OCI-LY1 (cell line): ENCODE measurements at regions not wholly inside any gene's neighbourhood (a gene's known extent, or its start where the extent isn't known, plus 50 kb on each side); places are given as distances from the start of the nearest gene placed in this dataset.

ENCODE experiments used
- H2AFZ ChIP-seq: fragments of 200-600 bp; sonication (generic), shearing (Covaris generic); 2 replicates; pipeline ENCODE4 v1.6.0; 2014; ENCODE audit warnings: antibody characterized with exemption, mild to moderate bottlenecking, low read length
- H3F3A ChIP-seq: fragments of 200-600 bp; sonication (generic), shearing (Covaris generic); 2 replicates; pipeline ENCODE4 v1.6.0; 2014; ENCODE audit warnings: mild to moderate bottlenecking, antibody characterized with exemption, low read length, moderate library complexity; ENCODE audit not compliant: insufficient read depth
- H3K27ac ChIP-seq: fragments of 200-600 bp; sonication (generic); 2 replicates; pipeline ENCODE4 v1.5.1; 2014; ENCODE audit warnings: low read length, mixed run types, mild to moderate bottlenecking, low read depth; ENCODE audit not compliant: poor library complexity, severe bottlenecking
- H3K27me3 ChIP-seq: fragments of 200-600 bp; sonication (generic); 2 replicates; pipeline ENCODE4 v1.6.0; 2014; ENCODE audit warnings: antibody characterized with exemption, mild to moderate bottlenecking, low read length, moderate library complexity; ENCODE audit not compliant: insufficient read depth
- H3K36me3 ChIP-seq: fragments of 200-600 bp; sonication (generic); 2 replicates; pipeline ENCODE4 v1.6.1; 2014; ENCODE audit warnings: mild to moderate bottlenecking, antibody characterized with exemption, low read length, moderate library complexity, mixed read lengths; ENCODE audit not compliant: insufficient read depth
- H3K4me1 ChIP-seq: fragments of 200-600 bp; sonication (generic); 2 replicates; pipeline ENCODE4 v1.5.1; 2014; ENCODE audit warnings: mild to moderate bottlenecking, low read length, moderate library complexity; ENCODE audit not compliant: insufficient read depth, severe bottlenecking
- H3K4me2 ChIP-seq: fragments of 200-600 bp; sonication (generic), shearing (Covaris generic); 2 replicates; pipeline ENCODE4 v1.6.1; 2014; ENCODE audit warnings: low read length
- H3K4me3 ChIP-seq: fragments of 200-600 bp; sonication (generic); 2 replicates; pipeline ENCODE4 v1.5.1; 2014; ENCODE audit warnings: low read length, low read depth, mild to moderate bottlenecking, mixed read lengths; ENCODE audit not compliant: poor library complexity, severe bottlenecking
- H3K79me2 ChIP-seq: fragments of 200-600 bp; shearing (Covaris generic); 2 replicates; pipeline ENCODE4 v1.6.1; 2016; ENCODE audit warnings: mixed run types, low read length, mixed read lengths; ENCODE audit not compliant: insufficient read depth
- H3K9ac ChIP-seq: fragments of 200-600 bp; sonication (generic), shearing (Covaris generic); 2 replicates; pipeline ENCODE4 v1.6.1; 2014; ENCODE audit warnings: mild to moderate bottlenecking, low read length, mixed read lengths
- H3K9me2 ChIP-seq: fragments of 200-600 bp; sonication (generic), shearing (Covaris generic); 2 replicates; pipeline ENCODE4 v1.6.1; 2014; ENCODE audit warnings: low read depth, mild to moderate bottlenecking, low read length, mixed read lengths
- H3K9me3 ChIP-seq: fragments of 200-600 bp; shearing (Covaris generic); 2 replicates; pipeline ENCODE4 v1.6.1; 2014; ENCODE audit warnings: low read length, mixed read lengths
- H4K20me1 ChIP-seq: fragments of 200-600 bp; sonication (generic), shearing (Covaris generic); 2 replicates; pipeline ENCODE4 v1.6.0; 2016; ENCODE audit warnings: mild to moderate bottlenecking, low read length; ENCODE audit not compliant: insufficient read depth
- EZH2 ChIP-seq: fragments of 200-600 bp; sonication (generic), shearing (Covaris generic); IDR thresholded peaks from 2 replicates; pipeline ENCODE4 v1.8.0; 2017; ENCODE audit warnings: borderline replicate concordance, mixed run types, mild to moderate bottlenecking, antibody characterized with exemption, low read length, moderate library complexity, mixed read lengths
- TF ChIP-seq, protein P1 (sequence below): fragments of 200-600 bp; sonication (generic), shearing (Covaris generic); IDR thresholded peaks from 2 replicates; pipeline ENCODE4 v1.5.1; 2017; ENCODE audit warnings: mild to moderate bottlenecking, antibody characterized with exemption, low read length, moderate library complexity, mixed read lengths

DNA sequence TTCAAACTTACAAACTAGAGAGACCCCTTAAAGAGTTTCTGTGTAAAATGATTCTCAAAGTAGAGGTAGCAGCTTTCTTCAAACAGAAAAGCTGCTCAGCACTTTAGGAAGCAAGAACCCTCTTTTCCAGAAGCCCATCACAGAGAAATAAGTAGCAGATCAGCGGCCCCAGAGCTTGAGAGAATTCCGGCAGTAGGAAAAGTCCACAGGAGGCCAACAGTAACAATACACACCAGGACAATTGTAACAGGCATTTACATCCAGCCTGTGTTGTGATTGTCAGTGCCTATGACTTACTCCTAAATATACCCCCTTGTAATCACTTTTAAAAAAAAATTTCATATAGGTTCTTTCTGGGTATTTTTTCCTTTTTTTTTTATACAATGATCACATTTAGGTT is 161.4 kb upstream of the ACVR2A start:
- no peaks in the 10 kb centered on the region for H3K4me1 ChIP-seq
- no peaks in the 10 kb centered on the region for H3F3A ChIP-seq
- H4K20me1 ChIP-seq, result no peaks in the 10 kb centered on the region
- no peak overlapping the region for H3K9ac ChIP-seq
- no peak overlapping the region for H3K4me3 ChIP-seq
- no peaks in the 10 kb centered on the region for H3K27me3 ChIP-seq
- H3K9me2 ChIP-seq, result no peaks in the 10 kb centered on the region
- TF ChIP-seq EZH2, result no peak
- TF ChIP-seq, protein P1, sequence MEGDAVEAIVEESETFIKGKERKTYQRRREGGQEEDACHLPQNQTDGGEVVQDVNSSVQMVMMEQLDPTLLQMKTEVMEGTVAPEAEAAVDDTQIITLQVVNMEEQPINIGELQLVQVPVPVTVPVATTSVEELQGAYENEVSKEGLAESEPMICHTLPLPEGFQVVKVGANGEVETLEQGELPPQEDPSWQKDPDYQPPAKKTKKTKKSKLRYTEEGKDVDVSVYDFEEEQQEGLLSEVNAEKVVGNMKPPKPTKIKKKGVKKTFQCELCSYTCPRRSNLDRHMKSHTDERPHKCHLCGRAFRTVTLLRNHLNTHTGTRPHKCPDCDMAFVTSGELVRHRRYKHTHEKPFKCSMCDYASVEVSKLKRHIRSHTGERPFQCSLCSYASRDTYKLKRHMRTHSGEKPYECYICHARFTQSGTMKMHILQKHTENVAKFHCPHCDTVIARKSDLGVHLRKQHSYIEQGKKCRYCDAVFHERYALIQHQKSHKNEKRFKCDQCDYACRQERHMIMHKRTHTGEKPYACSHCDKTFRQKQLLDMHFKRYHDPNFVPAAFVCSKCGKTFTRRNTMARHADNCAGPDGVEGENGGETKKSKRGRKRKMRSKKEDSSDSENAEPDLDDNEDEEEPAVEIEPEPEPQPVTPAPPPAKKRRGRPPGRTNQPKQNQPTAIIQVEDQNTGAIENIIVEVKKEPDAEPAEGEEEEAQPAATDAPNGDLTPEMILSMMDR, result no peak
- H3K79me2 ChIP-seq, result no peaks in the 10 kb centered on the region
- H3K4me2 ChIP-seq, result no peak overlapping the region
- H2AFZ ChIP-seq, result no peak overlapping the region
- H3K36me3 ChIP-seq, result no peaks in the 10 kb centered on the region
- H3K9me3 ChIP-seq, result no peaks in the 10 kb centered on the region
- H3K27ac ChIP-seq, result no peak overlapping the region

DNA sequence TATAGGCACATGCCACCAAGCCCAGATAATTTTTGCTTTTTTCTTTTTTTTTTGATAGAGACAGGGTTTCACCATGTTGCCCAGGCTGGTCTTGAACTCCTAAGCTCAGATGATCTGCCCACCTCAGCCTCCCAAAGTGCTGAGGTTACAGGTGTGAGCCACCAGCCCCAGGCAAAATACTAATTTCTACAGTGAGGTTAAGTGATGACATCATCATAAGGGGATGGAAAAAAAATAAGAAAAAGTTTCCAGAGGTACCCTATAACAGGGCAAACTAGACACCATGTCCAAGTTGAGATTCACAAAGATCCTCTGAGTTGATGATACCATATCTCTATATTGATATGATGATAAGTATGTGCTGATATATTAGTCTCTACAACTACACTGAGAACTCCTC is 163.7 kb upstream of the ACVR2A start:
- no peaks in the 10 kb centered on the region for H3K79me2 ChIP-seq
- H3K9me3 ChIP-seq, result no peaks in the 10 kb centered on the region
- H3K4me1 ChIP-seq, result no peaks in the 10 kb centered on the region
- H3K27me3 ChIP-seq, result no peaks in the 10 kb centered on the region
- H3K27ac ChIP-seq, result no peak overlapping the region
- H3K36me3 ChIP-seq, result no peaks in the 10 kb centered on the region
- no peak overlapping the region for H3K4me2 ChIP-seq
- H3K9me2 ChIP-seq, result no peaks in the 10 kb centered on the region
- no peaks in the 10 kb centered on the region for H4K20me1 ChIP-seq
- H3K9ac ChIP-seq, result no peak overlapping the region
- H3F3A ChIP-seq, result no peaks in the 10 kb centered on the region
- TF ChIP-seq, protein P1, result no peak
- TF ChIP-seq EZH2, result no peak
- no peak overlapping the region for H3K4me3 ChIP-seq
- no peak overlapping the region for H2AFZ ChIP-seq

GRCh38 chr2:147679955-147680531 is 164.8 kb upstream of the ACVR2A start:
- Histone ChIP-seq H3K9ac (no peak overlapping the region), H3K4me2 (no peak overlapping the region), H3K9me3 (no peaks in the 10 kb centered on the region), H4K20me1 (no peaks in the 10 kb centered on the region), H3K4me3 (no peak overlapping the region), H3F3A (no peaks in the 10 kb centered on the region), H3K27me3 (no peaks in the 10 kb centered on the region), H3K27ac (no peak overlapping the region), H3K79me2 (no peaks in the 10 kb centered on the region), H3K4me1 (no peaks in the 10 kb centered on the region), H3K36me3 (no peaks in the 10 kb centered on the region), H2AFZ (no peak overlapping the region), H3K9me2 (no peaks in the 10 kb centered on the region)
- no peak for TF ChIP-seq EZH2
- TF ChIP-seq, protein P1, result no peak
